A549 (cell line): ENCODE measurements at regions not wholly inside any gene's neighbourhood (a gene's known extent, or its start where the extent isn't known, plus 50 kb on each side); places are given as distances from the start of the nearest gene placed in this dataset.

Source experiments
- JUNB ChIP-seq: fragments of >200 bp; sonication (Bioruptor Twin); formaldehyde crosslinking; IDR thresholded peaks from 2 replicates; pipeline ENCODE4 v1.6.1; 2016
- RAD21 ChIP-seq, 2 experiments: fragments of >200 bp in 1 of 2; sonication (Bioruptor Twin) in 1 of 2; formaldehyde crosslinking in 1 of 2; IDR thresholded peaks in 1 of 2; conservative IDR thresholded peaks in 1 of 2; 2 replicates in 1 of 2; 3 replicates in 1 of 2; pipeline ENCODE4 v1.6.1; 2012 to 2018; ENCODE audit warnings: inconsistent platforms in 1 of 2
- TF ChIP-seq, protein P1 (sequence below): fragments of >200 bp; sonication (Bioruptor Twin); formaldehyde crosslinking; IDR thresholded peaks from 3 replicates; pipeline ENCODE4 v1.5.1; 2016

- TF ChIP-seq RAD21 (conservative IDR thresholded peaks at IDR 0.05 in 1 of 2, IDR thresholded peaks at IDR 0.05 in 1 of 2) (no peak), JUNB (no peak)
- TF ChIP-seq, protein P1, sequence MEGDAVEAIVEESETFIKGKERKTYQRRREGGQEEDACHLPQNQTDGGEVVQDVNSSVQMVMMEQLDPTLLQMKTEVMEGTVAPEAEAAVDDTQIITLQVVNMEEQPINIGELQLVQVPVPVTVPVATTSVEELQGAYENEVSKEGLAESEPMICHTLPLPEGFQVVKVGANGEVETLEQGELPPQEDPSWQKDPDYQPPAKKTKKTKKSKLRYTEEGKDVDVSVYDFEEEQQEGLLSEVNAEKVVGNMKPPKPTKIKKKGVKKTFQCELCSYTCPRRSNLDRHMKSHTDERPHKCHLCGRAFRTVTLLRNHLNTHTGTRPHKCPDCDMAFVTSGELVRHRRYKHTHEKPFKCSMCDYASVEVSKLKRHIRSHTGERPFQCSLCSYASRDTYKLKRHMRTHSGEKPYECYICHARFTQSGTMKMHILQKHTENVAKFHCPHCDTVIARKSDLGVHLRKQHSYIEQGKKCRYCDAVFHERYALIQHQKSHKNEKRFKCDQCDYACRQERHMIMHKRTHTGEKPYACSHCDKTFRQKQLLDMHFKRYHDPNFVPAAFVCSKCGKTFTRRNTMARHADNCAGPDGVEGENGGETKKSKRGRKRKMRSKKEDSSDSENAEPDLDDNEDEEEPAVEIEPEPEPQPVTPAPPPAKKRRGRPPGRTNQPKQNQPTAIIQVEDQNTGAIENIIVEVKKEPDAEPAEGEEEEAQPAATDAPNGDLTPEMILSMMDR: no peak
Observed at GRCh38 chr12:5102806-5103205, 59.1 kb downstream of the KCNA5 start.
